ENCODE measurements at regions not wholly inside any gene's neighbourhood (a gene's known extent, or its start where the extent isn't known, plus 50 kb on each side); places are given as distances from the start of the nearest gene placed in this dataset.

- no peak for TF ChIP-seq ZNF592 (IDR thresholded peaks at IDR 0.05)
- no peak for TF ChIP-seq ZNF217 (IDR thresholded peaks at IDR 0.05)
- no peak for TF ChIP-seq SMC3 (IDR thresholded peaks at IDR 0.05; ENCODE audit: borderline replicate concordance, low read length)
Measured at GRCh38 chr11:69905611-69906452, 86.6 kb upstream of the FGF3 start (continued).

- WGBS (ENCODE audit: insufficient coverage, insufficient replicate concordance, low lambda C conversion rate, missing lambda C conversion rate) = 0% methylated on average over 3 of the region's 3 CpGs
- no peak overlapping the region for H3K9ac ChIP-seq (ENCODE audit: control insufficient read depth, insufficient read depth, low read length)
- FAIRE-seq = no peak
- TF ChIP-seq EP300 (IDR thresholded peaks at IDR 0.05; ENCODE audit: borderline replicate concordance in 1 of 2, control insufficient read depth in 1 of 2, low read depth in 2 of 2, low read length in 2 of 2) = no peak
- no peak for TF ChIP-seq NFIC (IDR thresholded peaks at IDR 0.05; ENCODE audit: low read depth, low read length)
- no peak for TF ChIP-seq PRDM15 (CRISPR knock-in tag; IDR thresholded peaks at IDR 0.05)
- no peak for TF ChIP-seq REST (IDR thresholded peaks at IDR 0.05; ENCODE audit: low read depth, low read length)
- no peak for TF ChIP-seq FOXK2 (IDR thresholded peaks at IDR 0.05)
- TF ChIP-seq SMC3 (IDR thresholded peaks at IDR 0.05; ENCODE audit: borderline replicate concordance, low read length) = no peak
Measured at GRCh38 chr11:69906453-69906907, 87.3 kb upstream of the FGF3 start.

More at GRCh38 chr11:69906453-69906907, 87.3 kb upstream of the FGF3 start:
- ChIA-PET CTCF (no interaction called here), RAD21 (ENCODE audit: unreplicated experiment) (no interaction called here), POLR2A (no interaction called here), SMC1A (ENCODE audit: uncharacterized antibody, unreplicated experiment) (no interaction called here)
- no peak overlapping the region for H3K4me3 ChIP-seq
- H3K27ac ChIP-seq (ENCODE audit: control insufficient read depth, insufficient read depth) = no peak overlapping the region
- no peaks in the 10 kb centered on the region for H3K9me3 ChIP-seq (replicated peaks; ENCODE audit: control insufficient read depth, insufficient read depth, low read length)
- no peaks in the 10 kb centered on the region for H4K20me1 ChIP-seq (ENCODE audit: control insufficient read depth, insufficient read depth)
- no peak overlapping the region for H2AFZ ChIP-seq (ENCODE audit: control insufficient read depth, low read depth, low read length)
- BruUV-seq (replicated peaks) = no TSS peak
- no peak overlapping the region for H3K4me2 ChIP-seq (ENCODE audit: control insufficient read depth, insufficient read depth)
- DNase-seq (ENCODE audit: low read depth, low spot score) (no peak), ATAC-seq (no peak)
- H3K4me1 ChIP-seq (ENCODE audit: control insufficient read depth, insufficient read depth, low read length) = no peaks in the 10 kb centered on the region
- no peaks in the 10 kb centered on the region; a peak in 1 of 4 replicates for H3K27me3 ChIP-seq (replicated peaks in 1 of 2; ENCODE audit: control insufficient read depth in 2 of 2, insufficient read depth in 2 of 2, low read length in 1 of 2)
- in situ Hi-C loops (cut with MboI) (no loop called here), intact Hi-C loops (cut with micrococcal nuclease; ENCODE audit: unreplicated experiment) (no loop called here)
- H3K79me2 ChIP-seq (ENCODE audit: control insufficient read depth, insufficient read depth, low read length) = no peaks in the 10 kb centered on the region
- H3K36me3 ChIP-seq (ENCODE audit: control insufficient read depth in 2 of 2, insufficient read depth in 2 of 2, low read length in 1 of 2) = no peaks in the 10 kb centered on the region

Measured in GM12878 (cell line).